Sigmoid colon (tissue), 4 donors: ENCODE measurements at regions not wholly inside any gene's neighbourhood (a gene's known extent, or its start where the extent isn't known, plus 50 kb on each side); places are given as distances from the start of the nearest gene placed in this dataset.

ENCODE experiments used
- EP300 ChIP-seq, 4 donors: sonication (generic); formaldehyde crosslinking; IDR thresholded peaks; one replicate each; pipeline ENCODE4 v1.6.1; 2017; ENCODE audit warnings: antibody characterized with exemption in 4 of 4
- POLR2A ChIP-seq, 2 donors: fragments of 450-650 bp; IDR thresholded peaks; one replicate each; pipeline ENCODE4 v1.6.1; 2016; ENCODE audit warnings: antibody characterized with exemption in 2 of 2, mild to moderate bottlenecking in 2 of 2, moderate library complexity in 2 of 2
- POLR2AphosphoS5 ChIP-seq, 4 donors: sonication (generic); formaldehyde crosslinking; IDR thresholded peaks; one replicate each; pipeline ENCODE4 v1.6.1; 2017; ENCODE audit warnings: antibody characterized with exemption in 4 of 4
- TF ChIP-seq, protein P1 (sequence below), 4 experiments: fragments of 450-650 bp in 3 of 4; fragments of 200-600 bp in 1 of 4; IDR thresholded peaks; one replicate each; pipeline ENCODE4 v1.5.1; 2016 to 2019; ENCODE audit warnings: antibody characterized with exemption in 4 of 4, mild to moderate bottlenecking in 3 of 4, moderate library complexity in 2 of 4

DNA sequence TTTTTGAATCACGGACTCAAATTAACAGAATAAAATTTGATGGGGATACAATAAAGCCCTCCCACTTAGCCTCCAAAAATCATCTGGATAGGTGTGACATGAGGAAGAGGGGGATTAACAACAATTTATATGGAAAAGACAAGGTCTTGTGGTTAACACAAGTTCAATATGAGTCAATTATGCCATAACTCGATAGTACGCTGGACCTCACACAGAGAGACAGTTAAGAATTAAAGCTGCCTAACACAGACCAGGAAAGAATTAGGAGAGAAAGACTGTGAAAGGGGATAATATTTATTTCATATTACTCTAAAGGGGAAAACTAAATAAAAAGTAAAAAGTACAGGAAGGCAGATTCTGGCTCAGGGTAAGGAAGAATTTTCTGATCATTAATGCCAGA is 243.7 kb upstream of the LYPLAL1 start:
- TF ChIP-seq POLR2A (IDR thresholded peaks at IDR 0.05) (no peak), POLR2AphosphoS5 (IDR thresholded peaks at IDR 0.05) (no peak), EP300 (IDR thresholded peaks at IDR 0.05) (no peak)
- TF ChIP-seq, protein P1, sequence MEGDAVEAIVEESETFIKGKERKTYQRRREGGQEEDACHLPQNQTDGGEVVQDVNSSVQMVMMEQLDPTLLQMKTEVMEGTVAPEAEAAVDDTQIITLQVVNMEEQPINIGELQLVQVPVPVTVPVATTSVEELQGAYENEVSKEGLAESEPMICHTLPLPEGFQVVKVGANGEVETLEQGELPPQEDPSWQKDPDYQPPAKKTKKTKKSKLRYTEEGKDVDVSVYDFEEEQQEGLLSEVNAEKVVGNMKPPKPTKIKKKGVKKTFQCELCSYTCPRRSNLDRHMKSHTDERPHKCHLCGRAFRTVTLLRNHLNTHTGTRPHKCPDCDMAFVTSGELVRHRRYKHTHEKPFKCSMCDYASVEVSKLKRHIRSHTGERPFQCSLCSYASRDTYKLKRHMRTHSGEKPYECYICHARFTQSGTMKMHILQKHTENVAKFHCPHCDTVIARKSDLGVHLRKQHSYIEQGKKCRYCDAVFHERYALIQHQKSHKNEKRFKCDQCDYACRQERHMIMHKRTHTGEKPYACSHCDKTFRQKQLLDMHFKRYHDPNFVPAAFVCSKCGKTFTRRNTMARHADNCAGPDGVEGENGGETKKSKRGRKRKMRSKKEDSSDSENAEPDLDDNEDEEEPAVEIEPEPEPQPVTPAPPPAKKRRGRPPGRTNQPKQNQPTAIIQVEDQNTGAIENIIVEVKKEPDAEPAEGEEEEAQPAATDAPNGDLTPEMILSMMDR (IDR thresholded peaks at IDR 0.05), result no peak
